ENCODE measurements at regions not wholly inside any gene's neighbourhood (a gene's known extent, or its start where the extent isn't known, plus 50 kb on each side); places are given as distances from the start of the nearest gene placed in this dataset.

- TF ChIP-seq EZH2phosphoT487 (IDR thresholded peaks at IDR 0.05; ENCODE audit: borderline replicate concordance, low read length) (no peak), CTCF (IDR thresholded peaks at IDR 0.05; ENCODE audit: low read depth, low read length, poor library complexity, severe bottlenecking) (no peak)
Measured at GRCh38 chr13:78972561-78972960, 313.6 kb upstream of the OBI1 start.
